Activated naive CD4-positive, alpha-beta T cell treated with anti-CD3 and anti-CD28 coated beads, Interleukin-2, amount 10 ng/mL, durations not matched to agents 7 days and 5 days (primary cell): ENCODE measurements at regions not wholly inside any gene's neighbourhood (a gene's known extent, or its start where the extent isn't known, plus 50 kb on each side); places are given as distances from the start of the nearest gene placed in this dataset.

Source experiments
- CTCF ChIA-PET: fragments of 350-600 bp; sonication (Branson Sonifier 250); formaldehyde crosslinking; loops from one replicate; lab custom pipeline; 2021; ENCODE audit warnings: antibody characterized with exemption; lab: Charles Lee
- DNase-seq: peaks from one replicate; pipeline ENCODE4 v3.0.0-alpha.2; 2020
- H3K27ac Mint-ChIP-seq: one replicate; pipeline ENCODE4 v1.8.0; 2021; ENCODE audit warnings: mild to moderate bottlenecking, moderate library complexity, mixed read lengths
- H3K27me3 Mint-ChIP-seq: one replicate; pipeline ENCODE4 v1.8.0; 2021; ENCODE audit warnings: mild to moderate bottlenecking, mixed read lengths
- H3K36me3 Mint-ChIP-seq: one replicate; pipeline ENCODE4 v1.8.0; 2021; ENCODE audit warnings: mixed read lengths
- H3K4me1 Mint-ChIP-seq: one replicate; pipeline ENCODE4 v1.8.0; 2021; ENCODE audit warnings: mixed read lengths
- H3K4me3 Mint-ChIP-seq: one replicate; pipeline ENCODE4 v1.8.0; 2021; ENCODE audit warnings: mild to moderate bottlenecking, moderate library complexity, mixed read lengths
- H3K9me3 Mint-ChIP-seq: one replicate; pipeline ENCODE4 v1.8.0; 2021; ENCODE audit warnings: mixed read lengths

DNA sequence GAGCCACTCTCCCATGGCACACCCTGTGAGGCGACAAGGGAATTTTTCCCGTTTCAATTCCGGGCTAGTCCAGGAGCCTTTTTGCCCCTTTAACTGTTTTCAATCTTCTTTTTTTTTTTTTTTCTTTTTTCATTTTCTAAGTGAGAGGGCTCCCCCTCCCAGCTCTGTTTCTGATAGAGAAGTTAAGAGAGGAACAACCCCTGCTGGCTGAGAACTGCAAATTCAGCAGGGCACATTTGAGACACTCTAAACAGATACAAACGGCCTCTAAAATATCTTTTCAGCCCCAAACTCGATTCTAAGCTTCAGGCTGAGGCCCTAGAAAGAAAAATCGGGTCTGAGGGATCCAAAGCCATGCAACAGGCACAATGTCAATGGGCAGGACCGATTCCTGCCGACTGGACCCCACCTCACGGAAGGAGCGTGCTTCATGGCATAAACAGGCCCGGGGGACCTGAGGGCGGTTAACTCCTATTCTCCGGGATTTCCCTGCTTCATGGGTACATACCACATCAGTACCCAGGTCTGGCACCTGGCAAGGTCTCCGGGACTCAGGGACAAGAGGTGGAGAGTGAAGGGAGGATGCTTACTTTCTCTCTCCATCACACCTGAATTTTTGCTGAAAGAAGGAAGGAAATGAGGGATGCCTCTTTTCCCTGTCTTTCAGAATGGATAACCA lies 627.5 kb downstream of the BUD13 start:
- Mint-ChIP-seq H3K36me3 (no peaks in the 10 kb centered on the region), H3K4me1 (no peaks in the 10 kb centered on the region), H3K27ac (no peak overlapping the region), H3K4me3 (no peak overlapping the region), H3K9me3 (no peaks in the 10 kb centered on the region), H3K27me3 (no peaks in the 10 kb centered on the region)
- no peak for DNase-seq
- CTCF ChIA-PET, result no interaction called here

DNA sequence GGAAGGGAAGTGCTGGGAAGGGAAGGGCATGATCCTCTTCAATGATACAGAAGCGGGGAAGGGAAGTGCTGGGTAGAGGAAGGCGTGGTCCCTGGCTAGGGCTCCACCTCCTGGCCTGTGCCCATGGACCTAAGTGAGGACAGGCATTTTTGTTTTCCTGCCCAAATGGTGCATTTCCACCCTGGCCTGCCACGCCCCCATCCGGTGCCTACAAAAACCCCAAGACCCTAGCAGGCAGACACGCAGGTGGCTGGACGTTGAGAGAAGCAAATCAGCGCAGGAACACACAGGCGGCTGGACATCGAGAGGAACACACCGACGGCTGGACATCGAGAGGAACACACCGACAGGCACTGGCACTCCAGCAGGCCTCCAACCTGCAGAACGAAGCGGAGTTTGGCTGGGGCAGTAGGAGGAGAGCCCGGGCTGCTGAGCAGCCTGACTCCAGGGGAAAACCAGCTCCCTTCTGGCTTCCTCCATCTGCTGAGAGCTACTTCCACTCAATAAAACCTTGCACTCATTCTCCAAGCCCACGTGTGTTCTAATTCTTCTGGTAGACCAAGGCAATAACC lies 628.3 kb downstream of the BUD13 start:
- H3K27ac Mint-ChIP-seq, result no peak overlapping the region
- no peaks in the 10 kb centered on the region for H3K4me1 Mint-ChIP-seq
- H3K27me3 Mint-ChIP-seq, result no peaks in the 10 kb centered on the region
- CTCF ChIA-PET, result no interaction called here
- no peak for DNase-seq
- H3K9me3 Mint-ChIP-seq, result no peaks in the 10 kb centered on the region
- no peaks in the 10 kb centered on the region for H3K36me3 Mint-ChIP-seq
- H3K4me3 Mint-ChIP-seq, result no peak overlapping the region

DNA sequence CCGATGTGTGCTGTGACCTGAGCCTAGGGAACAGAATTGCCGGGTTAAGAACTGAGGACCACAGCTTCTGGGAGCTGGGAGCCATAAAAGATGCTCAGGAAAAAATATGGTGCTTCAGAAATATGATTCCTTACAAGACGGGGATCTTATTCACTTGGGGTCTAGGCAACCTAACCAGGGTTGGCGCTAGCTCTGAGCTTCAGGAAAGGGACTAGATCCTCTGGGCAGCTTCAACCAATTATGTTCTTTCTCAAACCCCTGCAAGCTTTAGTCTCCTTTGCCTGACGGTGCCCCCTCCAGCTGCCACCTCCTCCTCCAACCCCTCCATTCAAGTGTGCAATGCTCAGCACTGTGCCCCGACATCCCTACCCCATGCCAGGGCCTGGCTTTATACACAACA lies 634.1 kb upstream of the CADM1 start:
- no peak overlapping the region for H3K4me3 Mint-ChIP-seq
- no peaks in the 10 kb centered on the region for H3K9me3 Mint-ChIP-seq
- H3K4me1 Mint-ChIP-seq, result no peaks in the 10 kb centered on the region

DNA sequence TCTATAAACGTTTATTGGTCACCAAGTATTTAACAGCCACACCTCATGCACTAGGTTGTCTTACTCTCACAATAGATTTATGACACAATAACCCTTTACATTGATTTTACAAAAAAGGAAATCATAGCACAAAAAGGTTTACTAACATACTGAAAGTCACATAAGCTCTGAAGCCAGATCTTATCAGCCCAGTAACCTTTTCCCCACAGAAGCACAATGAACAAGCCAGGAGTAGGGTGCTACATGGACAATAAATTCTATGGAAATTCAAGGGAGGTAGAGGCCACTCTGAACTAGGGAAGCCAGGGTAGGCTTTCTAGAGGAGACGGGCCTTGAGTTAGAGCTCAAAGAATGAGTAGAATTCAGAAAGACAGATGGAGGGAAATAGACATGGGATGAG lies 633.5 kb upstream of the CADM1 start:
- DNase-seq, result no peak
- Mint-ChIP-seq H3K27me3 (peaks cover 3% of the 10 kb centered on the region), H3K36me3 (no peaks in the 10 kb centered on the region), H3K9me3 (no peaks in the 10 kb centered on the region), H3K4me3 (no peak overlapping the region), H3K4me1 (no peaks in the 10 kb centered on the region), H3K27ac (no peak overlapping the region)
- CTCF ChIA-PET, result no interaction called here

More for the DNA sequence above, 634.1 kb upstream of the CADM1 start:
- no peak for DNase-seq
- H3K27me3 Mint-ChIP-seq, result peaks cover 3% of the 10 kb centered on the region
- no peak overlapping the region for H3K27ac Mint-ChIP-seq
- no peaks in the 10 kb centered on the region for H3K36me3 Mint-ChIP-seq
- CTCF ChIA-PET, result no interaction called here

DNA sequence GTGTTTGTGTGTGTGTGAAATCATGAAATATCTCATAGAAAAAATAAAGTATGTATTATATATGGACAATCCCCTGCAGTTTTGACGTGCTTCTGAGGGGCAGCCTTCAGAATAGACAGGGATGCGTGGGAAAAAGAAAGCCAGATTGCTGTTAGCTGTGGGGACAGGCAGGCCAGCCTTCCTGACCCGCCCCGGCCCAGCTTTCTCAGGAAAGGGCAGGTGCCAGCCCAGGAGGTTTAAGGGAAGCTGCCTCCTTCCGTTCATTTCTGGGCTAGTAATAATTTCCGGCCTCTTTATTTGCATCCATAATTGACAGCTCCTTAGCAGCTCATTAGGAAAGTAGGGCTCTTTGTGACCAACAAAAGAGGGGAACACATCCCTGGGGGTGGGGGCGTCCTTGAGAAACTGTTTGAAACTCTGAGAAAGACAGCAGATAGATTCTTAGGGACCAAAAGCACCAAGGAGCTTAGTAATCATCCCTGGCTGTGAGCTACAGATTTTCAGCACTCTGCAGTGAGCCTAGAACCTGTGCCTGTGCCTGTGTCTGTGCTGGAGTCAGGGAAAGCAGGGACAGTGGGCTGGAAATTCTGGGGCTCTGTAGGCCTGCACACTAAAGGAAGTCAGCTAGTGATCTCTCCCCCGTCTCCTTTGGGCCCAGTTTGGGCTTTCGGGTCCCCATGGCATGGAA lies 632.9 kb upstream of the CADM1 start:
- Mint-ChIP-seq H3K36me3 (no peaks in the 10 kb centered on the region), H3K27me3 (peaks cover 3% of the 10 kb centered on the region), H3K9me3 (no peaks in the 10 kb centered on the region), H3K27ac (no peak overlapping the region), H3K4me1 (no peaks in the 10 kb centered on the region), H3K4me3 (no peak overlapping the region)
- DNase-seq, result no peak
- CTCF ChIA-PET, result no interaction called here

DNA sequence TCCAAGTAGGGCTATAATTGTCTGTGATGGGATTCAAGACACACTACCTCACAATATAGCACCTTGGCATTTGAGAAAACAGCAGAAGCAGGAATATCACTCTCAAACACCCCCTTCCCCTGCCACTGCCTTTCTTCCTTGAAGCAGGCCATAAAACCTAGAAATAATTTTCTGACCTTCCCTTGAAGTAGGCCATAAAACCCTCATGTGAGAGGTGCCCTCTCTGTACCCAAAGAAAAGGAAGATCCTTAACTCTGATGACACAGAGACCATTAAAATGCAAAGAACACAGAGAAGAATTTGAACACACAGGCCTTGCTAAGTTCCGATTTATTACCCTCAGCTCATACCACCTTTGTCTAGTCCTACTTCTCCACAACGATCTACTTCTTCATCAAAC lies 631.7 kb upstream of the CADM1 start:
- no peak for DNase-seq
- no peaks in the 10 kb centered on the region for H3K4me1 Mint-ChIP-seq
- no peak overlapping the region for H3K4me3 Mint-ChIP-seq
- no peaks in the 10 kb centered on the region for H3K36me3 Mint-ChIP-seq
- H3K27ac Mint-ChIP-seq, result no peak overlapping the region
- H3K27me3 Mint-ChIP-seq, result peaks cover 3% of the 10 kb centered on the region
- no peaks in the 10 kb centered on the region for H3K9me3 Mint-ChIP-seq
- CTCF ChIA-PET, result no interaction called here

DNA sequence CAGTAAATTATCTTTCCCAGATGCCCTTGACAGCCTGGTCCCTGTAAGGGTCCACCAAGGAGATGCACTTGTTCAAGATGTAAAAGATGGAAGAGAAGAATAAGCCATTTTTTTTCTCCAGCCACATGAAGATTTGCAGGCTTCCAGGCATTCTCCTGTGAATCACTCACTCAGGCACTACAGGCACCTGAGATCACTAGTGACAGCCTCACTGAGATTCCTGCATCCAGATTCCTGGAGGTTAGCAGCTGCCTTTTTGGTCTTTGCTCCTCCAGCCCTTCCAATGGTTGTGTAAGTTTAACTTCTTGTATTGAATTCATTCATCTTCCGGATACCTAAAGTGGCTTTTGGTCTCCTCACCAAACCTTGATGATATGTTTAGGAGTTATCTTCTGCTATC lies 630.2 kb upstream of the CADM1 start:
- no peak for DNase-seq
- H3K9me3 Mint-ChIP-seq, result no peaks in the 10 kb centered on the region
- H3K4me3 Mint-ChIP-seq, result no peak overlapping the region
- peaks cover 3% of the 10 kb centered on the region for H3K27me3 Mint-ChIP-seq
- CTCF ChIA-PET, result no interaction called here
- H3K27ac Mint-ChIP-seq, result no peak overlapping the region
- no peaks in the 10 kb centered on the region for H3K4me1 Mint-ChIP-seq
- no peaks in the 10 kb centered on the region for H3K36me3 Mint-ChIP-seq

DNA sequence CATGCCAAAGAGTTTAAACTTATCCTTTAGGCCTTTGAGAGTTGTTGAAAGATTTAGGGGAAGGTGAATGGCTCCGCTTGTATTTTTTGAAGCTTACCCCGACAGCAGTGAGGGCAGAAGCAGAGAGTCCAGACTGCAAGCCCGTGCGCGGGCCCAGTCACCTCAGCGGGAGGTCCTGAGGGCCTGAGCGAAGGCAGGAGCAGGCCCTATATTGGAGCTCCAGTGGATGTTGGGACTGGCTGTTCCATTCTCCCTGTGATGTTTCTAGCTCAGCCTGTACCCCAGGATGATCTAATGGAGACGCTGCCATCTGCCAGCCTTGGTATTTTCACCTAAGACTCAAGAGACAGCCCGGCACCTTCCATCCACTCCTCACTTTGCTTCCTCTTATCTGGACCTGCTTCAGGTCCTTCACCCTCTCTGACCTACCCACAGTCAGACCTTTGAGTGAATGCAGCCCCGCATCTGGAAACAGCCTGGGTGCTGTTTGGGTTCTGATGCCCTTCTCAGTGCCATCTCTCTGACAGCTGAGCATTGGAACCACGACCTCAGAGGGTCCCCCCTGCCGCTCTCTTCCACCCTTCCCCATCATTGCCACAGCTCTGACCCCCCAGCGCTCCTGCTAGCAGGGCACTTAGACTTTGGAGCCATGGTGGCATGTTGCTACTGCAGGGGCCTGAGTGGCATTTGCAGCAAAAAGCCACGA lies 628.2 kb upstream of the CADM1 start:
- H3K4me3 Mint-ChIP-seq, result no peak overlapping the region
- CTCF ChIA-PET, result no interaction called here
- H3K36me3 Mint-ChIP-seq, result no peaks in the 10 kb centered on the region
- no peaks in the 10 kb centered on the region for H3K27me3 Mint-ChIP-seq
- no peaks in the 10 kb centered on the region for H3K9me3 Mint-ChIP-seq
- no peak for DNase-seq
- no peaks in the 10 kb centered on the region for H3K4me1 Mint-ChIP-seq
- no peak overlapping the region for H3K27ac Mint-ChIP-seq

DNA sequence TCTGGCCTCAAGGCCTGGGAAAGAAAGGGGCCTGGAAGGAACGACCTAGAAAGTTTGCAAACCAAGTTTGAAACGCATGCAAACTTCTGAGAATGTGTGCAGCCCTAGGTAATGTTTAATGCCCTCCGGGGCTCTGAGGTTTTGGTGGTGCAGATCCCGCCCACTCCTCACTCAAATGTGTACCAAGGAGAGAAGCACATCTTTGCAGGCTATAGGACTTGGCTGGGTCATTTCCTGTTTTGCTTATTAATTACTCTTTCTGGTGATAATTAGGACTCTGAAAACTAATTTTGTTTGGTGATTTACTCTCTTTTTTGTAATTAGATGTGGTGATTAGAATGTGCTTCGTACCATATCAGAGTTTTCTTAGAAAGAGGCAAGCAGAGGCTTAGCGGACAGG lies 625.9 kb upstream of the CADM1 start:
- H3K27me3 Mint-ChIP-seq, result no peaks in the 10 kb centered on the region
- no peak for DNase-seq
- no peaks in the 10 kb centered on the region for H3K9me3 Mint-ChIP-seq
- no peaks in the 10 kb centered on the region for H3K36me3 Mint-ChIP-seq
- no peak overlapping the region for H3K4me3 Mint-ChIP-seq
- H3K4me1 Mint-ChIP-seq, result no peaks in the 10 kb centered on the region
- H3K27ac Mint-ChIP-seq, result no peak overlapping the region
- CTCF ChIA-PET, result no interaction called here

DNA sequence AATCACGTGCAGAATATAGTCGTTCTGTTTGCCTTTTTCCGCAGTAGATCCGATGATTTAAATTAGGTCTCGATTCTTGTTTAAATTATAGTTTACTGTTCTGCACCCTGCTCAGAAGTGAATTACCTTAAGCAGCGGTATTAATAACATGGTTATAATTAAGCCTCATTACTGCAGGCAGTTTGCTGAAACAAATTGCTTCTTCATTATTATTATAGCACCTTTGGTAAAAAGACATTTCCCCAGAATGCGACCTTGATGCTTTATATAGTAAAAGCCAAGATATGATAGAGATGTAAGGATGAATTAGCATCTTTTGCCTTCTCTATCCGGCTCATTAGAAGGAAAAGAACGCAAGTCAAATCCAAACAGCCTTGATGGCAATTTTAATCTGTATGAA lies 625.2 kb upstream of the CADM1 start:
- Mint-ChIP-seq H3K36me3 (no peaks in the 10 kb centered on the region), H3K4me1 (no peaks in the 10 kb centered on the region), H3K9me3 (no peaks in the 10 kb centered on the region), H3K27me3 (no peaks in the 10 kb centered on the region), H3K27ac (no peak overlapping the region), H3K4me3 (no peak overlapping the region)
- CTCF ChIA-PET, result no interaction called here
- DNase-seq, result no peak

DNA sequence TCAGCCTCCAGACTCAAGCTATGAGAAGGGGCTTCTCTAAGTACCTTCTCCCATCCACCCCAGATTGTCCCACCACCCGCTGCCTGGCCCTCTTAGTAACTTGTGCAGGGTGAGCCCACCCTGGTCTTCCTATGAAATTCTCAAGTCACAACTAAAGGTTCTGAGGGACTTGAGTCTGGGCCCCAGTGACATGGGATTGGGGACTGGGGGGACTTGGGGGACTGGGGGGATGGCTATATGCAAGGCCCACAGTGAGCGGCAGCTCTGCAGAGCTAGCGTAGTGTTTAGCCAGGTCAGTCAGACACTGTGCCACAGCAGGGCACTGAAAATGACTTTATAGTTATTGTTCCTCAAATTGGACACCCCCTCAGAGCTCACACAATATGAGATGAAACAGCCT lies 622.3 kb upstream of the CADM1 start:
- CTCF ChIA-PET, result no interaction called here
- no peaks in the 10 kb centered on the region for H3K4me1 Mint-ChIP-seq
- H3K27ac Mint-ChIP-seq, result no peak overlapping the region
- H3K9me3 Mint-ChIP-seq, result no peaks in the 10 kb centered on the region
- no peak overlapping the region for H3K4me3 Mint-ChIP-seq
- no peaks in the 10 kb centered on the region for H3K27me3 Mint-ChIP-seq
- DNase-seq, result no peak
- no peaks in the 10 kb centered on the region for H3K36me3 Mint-ChIP-seq

DNA sequence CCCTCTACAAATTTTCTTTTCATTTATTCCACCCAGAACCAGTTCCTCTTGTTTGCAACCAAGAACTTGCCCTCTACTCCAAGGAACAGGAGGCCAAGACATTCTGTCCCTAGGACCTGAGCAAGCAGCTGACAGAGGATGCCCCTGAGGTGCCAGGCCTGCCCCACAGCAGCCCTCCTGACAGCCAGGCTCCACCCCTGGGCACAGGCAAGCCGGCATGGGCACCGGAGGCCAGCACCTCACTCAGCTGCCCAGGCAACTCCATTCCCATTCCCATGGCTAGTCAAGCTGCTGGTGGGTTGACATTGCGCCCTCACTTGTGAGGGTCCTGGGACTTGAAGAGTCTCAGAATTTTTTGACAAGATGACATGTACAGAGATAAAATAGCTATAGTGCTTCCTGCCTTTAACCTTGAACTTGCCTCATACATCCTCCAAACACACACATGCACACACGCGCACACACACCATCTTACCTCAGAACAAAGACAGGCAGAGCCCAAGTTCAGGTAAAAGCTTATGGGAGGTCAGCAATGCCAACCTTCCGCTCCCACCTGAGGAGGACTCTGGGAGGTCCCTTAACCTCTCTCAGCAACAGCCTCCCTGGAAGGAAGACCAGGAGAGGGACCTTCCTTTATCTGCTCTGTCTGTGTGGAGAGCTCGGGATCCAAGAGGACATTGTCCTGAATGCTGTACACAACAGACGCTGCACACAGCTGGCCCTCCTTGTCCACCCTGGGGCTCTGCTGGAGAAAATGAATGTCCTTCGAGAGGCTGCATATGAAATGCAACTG lies 620.9 kb upstream of the CADM1 start:
- H3K27me3 Mint-ChIP-seq, result no peaks in the 10 kb centered on the region

DNA sequence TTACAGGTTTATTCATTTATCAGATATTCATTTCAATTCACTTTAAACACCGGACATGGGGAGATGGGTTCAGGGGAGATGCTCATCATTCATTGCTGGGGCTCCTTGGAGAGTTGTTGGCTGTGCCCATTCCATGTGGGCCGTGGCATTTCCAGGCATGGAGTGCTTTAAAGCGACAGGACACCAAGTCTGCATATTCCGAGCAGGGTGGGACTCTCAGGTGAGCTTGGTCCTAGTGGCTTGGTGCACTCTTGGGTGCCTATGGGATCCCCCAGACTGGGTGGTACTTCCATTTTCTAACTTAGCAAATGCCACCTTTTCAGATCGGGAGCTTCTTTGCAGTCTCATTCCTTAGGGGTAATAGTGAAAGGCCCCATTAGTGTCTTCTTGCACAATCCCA lies 619.5 kb upstream of the CADM1 start:
- Mint-ChIP-seq H3K4me3 (no peak overlapping the region), H3K36me3 (no peaks in the 10 kb centered on the region), H3K27ac (no peak overlapping the region), H3K9me3 (no peaks in the 10 kb centered on the region), H3K27me3 (no peaks in the 10 kb centered on the region), H3K4me1 (no peaks in the 10 kb centered on the region)
- CTCF ChIA-PET, result no interaction called here
- DNase-seq, result no peak

More for the DNA sequence above, 620.9 kb upstream of the CADM1 start:
- DNase-seq, result no peak
- no peaks in the 10 kb centered on the region for H3K36me3 Mint-ChIP-seq
- H3K4me3 Mint-ChIP-seq, result no peak overlapping the region
- H3K9me3 Mint-ChIP-seq, result no peaks in the 10 kb centered on the region
- H3K27ac Mint-ChIP-seq, result no peak overlapping the region
- H3K4me1 Mint-ChIP-seq, result no peaks in the 10 kb centered on the region
- CTCF ChIA-PET, result no interaction called here
